Thyroid gland (tissue), 4 donors: ENCODE measurements at regions not wholly inside any gene's neighbourhood (a gene's known extent, or its start where the extent isn't known, plus 50 kb on each side); places are given as distances from the start of the nearest gene placed in this dataset.

Experiments used
- DNase-seq, 2 donors: peaks; one replicate each; pipeline ENCODE4 v3.0.0-alpha.2; 2019
- H3K27ac ChIP-seq, 3 donors: fragments of 200-600 bp; sonication (generic); 1 replicate in 2 of 3; 2 replicates in 1 of 3; pipeline ENCODE4 v1.5.1; 2016 to 2019; ENCODE audit warnings: mild to moderate bottlenecking in 1 of 3, moderate library complexity in 1 of 3
- H3K27me3 ChIP-seq: fragments of 200-600 bp; sonication (generic); one replicate; pipeline ENCODE4 v1.5.1; 2019
- H3K36me3 ChIP-seq, 2 donors: fragments of 200-600 bp; sonication (generic); one replicate each; pipeline ENCODE4 v1.5.1; 2016 to 2019
- H3K4me1 ChIP-seq, 2 donors: fragments of 200-600 bp; sonication (generic); one replicate each; pipeline ENCODE4 v1.5.1; 2017 to 2019
- H3K4me3 ChIP-seq, 3 donors: fragments of 200-600 bp; sonication (generic); replicated peaks in 1 of 3; 1 replicate in 2 of 3; 2 replicates in 1 of 3; pipeline ENCODE4 v1.5.1; 2016; ENCODE audit warnings: mild to moderate bottlenecking in 1 of 3
- H3K9me3 ChIP-seq: fragments of 200-600 bp; sonication (generic); one replicate; pipeline ENCODE4 v1.5.1; 2017
- POLR2A ChIP-seq, 2 donors: fragments of 450-650 bp; IDR thresholded peaks; one replicate each; pipeline ENCODE4 v1.6.1; 2017; ENCODE audit warnings: antibody characterized with exemption in 2 of 2, mild to moderate bottlenecking in 2 of 2, moderate library complexity in 1 of 2
- WGBS, 2 donors: methylation state at CpG; one replicate each; pipeline ENCODE4 v1.1.5; 2017; 5-methylcytosine and 5-hydroxymethylcytosine counted together
- intact Hi-C: fragments of 100-400 bp; cut with DNase I; formaldehyde crosslinking; loops from one replicate; pipeline ENCODE4 v1.15.1; 2023
- TF ChIP-seq, protein P1 (sequence below), 6 experiments: fragments of 200-600 bp in 3 of 6; fragments of 450-650 bp in 3 of 6; sonication (generic) in 3 of 6; IDR thresholded peaks; one replicate each; pipeline ENCODE4 v1.5.1; 2016 to 2019; ENCODE audit warnings: antibody characterized with exemption in 6 of 6, mild to moderate bottlenecking in 2 of 6, inconsistent platforms in 1 of 6, moderate library complexity in 1 of 6

DNA sequence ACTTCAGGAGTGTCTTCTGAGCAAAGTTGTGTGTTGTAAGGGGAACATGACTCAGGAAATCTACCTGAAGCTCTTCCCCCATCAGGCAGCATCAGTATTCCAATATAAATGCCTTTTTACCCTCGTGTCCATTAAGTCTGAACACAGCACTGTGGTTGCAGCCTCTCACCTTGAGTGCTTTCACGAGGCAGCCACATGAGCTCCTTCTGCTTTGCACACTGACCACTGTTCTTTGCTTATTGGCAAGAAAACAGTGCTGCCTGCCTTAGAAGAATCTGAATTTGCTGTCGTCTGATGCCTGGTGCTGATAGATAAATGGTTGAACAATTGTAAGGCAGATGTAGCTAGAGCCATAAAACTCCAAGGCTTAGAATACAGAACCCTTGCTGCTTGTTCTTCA lies 139.6 kb upstream of the WDR1 start:
- TF ChIP-seq POLR2A (IDR thresholded peaks at IDR 0.05), result no peak
- TF ChIP-seq, protein P1, sequence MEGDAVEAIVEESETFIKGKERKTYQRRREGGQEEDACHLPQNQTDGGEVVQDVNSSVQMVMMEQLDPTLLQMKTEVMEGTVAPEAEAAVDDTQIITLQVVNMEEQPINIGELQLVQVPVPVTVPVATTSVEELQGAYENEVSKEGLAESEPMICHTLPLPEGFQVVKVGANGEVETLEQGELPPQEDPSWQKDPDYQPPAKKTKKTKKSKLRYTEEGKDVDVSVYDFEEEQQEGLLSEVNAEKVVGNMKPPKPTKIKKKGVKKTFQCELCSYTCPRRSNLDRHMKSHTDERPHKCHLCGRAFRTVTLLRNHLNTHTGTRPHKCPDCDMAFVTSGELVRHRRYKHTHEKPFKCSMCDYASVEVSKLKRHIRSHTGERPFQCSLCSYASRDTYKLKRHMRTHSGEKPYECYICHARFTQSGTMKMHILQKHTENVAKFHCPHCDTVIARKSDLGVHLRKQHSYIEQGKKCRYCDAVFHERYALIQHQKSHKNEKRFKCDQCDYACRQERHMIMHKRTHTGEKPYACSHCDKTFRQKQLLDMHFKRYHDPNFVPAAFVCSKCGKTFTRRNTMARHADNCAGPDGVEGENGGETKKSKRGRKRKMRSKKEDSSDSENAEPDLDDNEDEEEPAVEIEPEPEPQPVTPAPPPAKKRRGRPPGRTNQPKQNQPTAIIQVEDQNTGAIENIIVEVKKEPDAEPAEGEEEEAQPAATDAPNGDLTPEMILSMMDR (IDR thresholded peaks at IDR 0.05), result no peak
- no peak overlapping the region for H3K27ac ChIP-seq
- 44 to 46% methylated on average over 3 of the region's 3 CpGs for WGBS, 2 donors

GRCh38 chr4:10253765-10254164 lies 137.2 kb upstream of the WDR1 start:
- H3K4me3 ChIP-seq, result no peak overlapping the region
- H3K4me1 ChIP-seq, result no peaks in the 10 kb centered on the region
- H3K9me3 ChIP-seq, result no peaks in the 10 kb centered on the region
- H3K27me3 ChIP-seq, result no peaks in the 10 kb centered on the region
- TF ChIP-seq, protein P1 (IDR thresholded peaks at IDR 0.05), result no peak
- TF ChIP-seq POLR2A (IDR thresholded peaks at IDR 0.05), result no peak
- DNase-seq, result no peak
- no peaks in the 10 kb centered on the region for H3K36me3 ChIP-seq
- H3K27ac ChIP-seq, result no peak overlapping the region
- 80 to 85% methylated on average over 6 of the region's 6 CpGs for WGBS, 2 donors
- intact Hi-C loops, result no loop called here

More for the DNA sequence above, 139.6 kb upstream of the WDR1 start:
- DNase-seq, result peak; percentile 9 to 18
- Histone ChIP-seq H3K9me3 (no peaks in the 10 kb centered on the region), H3K36me3 (no peaks in the 10 kb centered on the region), H3K4me3 (no peak overlapping the region), H3K27me3 (no peaks in the 10 kb centered on the region), H3K4me1 (no peaks in the 10 kb centered on the region)
- intact Hi-C loops, result no loop called here

DNA sequence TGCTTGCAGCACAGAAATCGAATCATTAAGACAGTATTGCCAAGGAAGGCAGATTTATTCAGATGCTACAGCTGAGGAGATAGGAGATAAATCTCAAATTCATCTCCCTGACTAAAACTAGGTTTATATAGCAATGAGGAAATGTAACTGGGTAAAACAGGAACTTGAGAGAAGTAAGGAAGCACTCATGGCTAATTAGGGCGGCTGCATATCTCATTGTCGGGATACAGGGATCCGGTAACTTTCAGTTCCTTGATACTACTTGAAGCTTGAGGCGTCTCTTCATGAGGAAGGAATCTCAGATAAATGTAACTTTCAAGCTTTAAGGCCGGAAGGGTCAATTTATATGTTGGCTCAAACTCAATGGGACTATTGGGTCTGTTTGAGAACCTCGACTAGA lies 129.2 kb upstream of the WDR1 start:
- H3K9me3 ChIP-seq, result no peaks in the 10 kb centered on the region

DNA sequence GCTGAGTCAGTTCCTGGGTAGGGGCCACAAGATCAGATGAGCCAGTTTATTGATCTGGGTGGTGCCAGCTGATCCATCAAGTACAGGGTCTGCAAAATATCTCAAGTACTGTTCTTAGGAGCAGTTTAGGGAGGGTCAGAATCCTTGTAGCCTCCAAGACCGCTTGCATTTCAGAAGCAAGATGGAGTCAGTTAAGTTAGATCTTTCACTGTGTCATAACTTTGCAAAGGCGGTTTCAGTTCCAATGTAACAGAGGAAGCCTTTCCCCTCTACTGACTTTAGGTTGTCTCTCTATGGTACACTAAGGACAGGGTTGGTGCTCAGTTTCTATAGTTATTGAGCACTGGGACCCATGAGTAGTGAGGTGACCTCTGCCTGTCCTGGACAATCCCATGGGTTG lies 127.3 kb upstream of the WDR1 start:
- Histone ChIP-seq H3K4me3 (no peak overlapping the region), H3K36me3 (no peaks in the 10 kb centered on the region), H3K9me3 (no peaks in the 10 kb centered on the region), H3K27ac (no peak overlapping the region), H3K4me1 (no peaks in the 10 kb centered on the region), H3K27me3 (no peaks in the 10 kb centered on the region)
- DNase-seq, result no peak
- WGBS, 2 donors, result 79 to 100% methylated on average over 2 of the region's 2 CpGs
- intact Hi-C loops, result no loop called here
- TF ChIP-seq, protein P1 (IDR thresholded peaks at IDR 0.05), result no peak
- no peak for TF ChIP-seq POLR2A (IDR thresholded peaks at IDR 0.05)

More for the DNA sequence above, 129.2 kb upstream of the WDR1 start:
- WGBS, 2 donors, result 89 to 90% methylated on average over 7 of the region's 7 CpGs
- H3K27me3 ChIP-seq, result no peaks in the 10 kb centered on the region
- TF ChIP-seq, protein P1 (IDR thresholded peaks at IDR 0.05), result no peak
- no peak for TF ChIP-seq POLR2A (IDR thresholded peaks at IDR 0.05)
- no peaks in the 10 kb centered on the region for H3K4me1 ChIP-seq
- no peaks in the 10 kb centered on the region for H3K36me3 ChIP-seq
- H3K27ac ChIP-seq, result no peak overlapping the region
- no peak overlapping the region for H3K4me3 ChIP-seq
- no peak for DNase-seq
- intact Hi-C loops, result no loop called here

- TF ChIP-seq POLR2A (IDR thresholded peaks at IDR 0.05), result no peak
- TF ChIP-seq, protein P1 (IDR thresholded peaks at IDR 0.05), result no peak
- H3K4me1 ChIP-seq, result no peaks in the 10 kb centered on the region
- intact Hi-C loops, result no loop called here
These were observed 124.1 kb upstream of the WDR1 start for GRCh38 chr4:10240691-10241090.

More at GRCh38 chr4:10240691-10241090, 124.1 kb upstream of the WDR1 start:
- 17 to 48% methylated on average over 1 of the region's 1 CpG for WGBS, 2 donors
- Histone ChIP-seq H3K27ac (no peak overlapping the region), H3K27me3 (no peaks in the 10 kb centered on the region), H3K36me3 (no peaks in the 10 kb centered on the region), H3K4me3 (no peak overlapping the region), H3K9me3 (no peaks in the 10 kb centered on the region)
- no peak for DNase-seq
